ENCODE measurements at regions not wholly inside any gene's neighbourhood (a gene's known extent, or its start where the extent isn't known, plus 50 kb on each side); places are given as distances from the start of the nearest gene placed in this dataset.

- Histone ChIP-seq H4K20me1 (ENCODE audit: insufficient read depth) (no peaks in the 10 kb centered on the region), H3K4me2 (no peak overlapping the region), H3K4me1 (ENCODE audit: low read depth, poor library complexity, severe bottlenecking) (no peaks in the 10 kb centered on the region), H2AFZ (ENCODE audit: low read depth) (no peak overlapping the region), H3K27ac (no peak overlapping the region), H3K4me3 (IDR thresholded peaks at IDR 0.05; ENCODE audit: insufficient read depth, low read depth, low read length) (no peak overlapping the region), H3K36me3 (ENCODE audit: insufficient read depth) (no peaks in the 10 kb centered on the region), H3K9ac (no peak overlapping the region), H3K27me3 (ENCODE audit: insufficient read depth, low read depth) (peaks cover 85% of the 10 kb centered on the region), H3K79me2 (ENCODE audit: insufficient read depth, low read depth) (no peaks in the 10 kb centered on the region)
- no peak for TF ChIP-seq CTCF (conservative IDR thresholded peaks at IDR 0.05; ENCODE audit: low read depth, low read length)
Observed at GRCh38 chr16:85365120-85365519, 248.0 kb upstream of the GSE1 start.

- H3K79me2 ChIP-seq (ENCODE audit: insufficient read depth, low read depth), result no peaks in the 10 kb centered on the region
Observed at GRCh38 chr16:85366031-85366763, 246.9 kb upstream of the GSE1 start.

GRCh38 chr16:85367485-85367884 lies 245.6 kb upstream of the GSE1 start:
- Histone ChIP-seq H3K36me3 (ENCODE audit: insufficient read depth) (no peaks in the 10 kb centered on the region), H3K27ac (no peak overlapping the region)
- TF ChIP-seq CTCF (conservative IDR thresholded peaks at IDR 0.05; ENCODE audit: low read depth, low read length), result no peak

More at GRCh38 chr16:85366031-85366763, 246.9 kb upstream of the GSE1 start:
- Histone ChIP-seq H3K4me2 (no peak overlapping the region), H3K36me3 (ENCODE audit: insufficient read depth) (no peaks in the 10 kb centered on the region), H3K27me3 (ENCODE audit: insufficient read depth, low read depth) (peaks cover 78% of the 10 kb centered on the region), H4K20me1 (ENCODE audit: insufficient read depth) (no peaks in the 10 kb centered on the region), H3K4me3 (IDR thresholded peaks at IDR 0.05; ENCODE audit: insufficient read depth, low read depth, low read length) (no peak overlapping the region), H3K4me1 (ENCODE audit: low read depth, poor library complexity, severe bottlenecking) (no peaks in the 10 kb centered on the region), H3K9ac (no peak overlapping the region), H3K27ac (no peak overlapping the region), H2AFZ (ENCODE audit: low read depth) (no peak overlapping the region)
- TF ChIP-seq CTCF (conservative IDR thresholded peaks at IDR 0.05; ENCODE audit: low read depth, low read length), result no peak

GRCh38 chr16:85369060-85369459 lies 244.1 kb upstream of the GSE1 start:
- Histone ChIP-seq H3K4me2 (no peak overlapping the region), H3K9ac (no peak overlapping the region), H3K79me2 (ENCODE audit: insufficient read depth, low read depth) (no peaks in the 10 kb centered on the region), H3K27ac (no peak overlapping the region), H3K36me3 (ENCODE audit: insufficient read depth) (no peaks in the 10 kb centered on the region), H3K4me3 (IDR thresholded peaks at IDR 0.05; ENCODE audit: insufficient read depth, low read depth, low read length) (no peak overlapping the region), H4K20me1 (ENCODE audit: insufficient read depth) (no peaks in the 10 kb centered on the region), H2AFZ (ENCODE audit: low read depth) (no peak overlapping the region), H3K27me3 (ENCODE audit: insufficient read depth, low read depth) (peaks cover 66% of the 10 kb centered on the region), H3K4me1 (ENCODE audit: low read depth, poor library complexity, severe bottlenecking) (no peaks in the 10 kb centered on the region)
- TF ChIP-seq CTCF (conservative IDR thresholded peaks at IDR 0.05; ENCODE audit: low read depth, low read length), result no peak

More at GRCh38 chr16:85367485-85367884, 245.6 kb upstream of the GSE1 start:
- no peak overlapping the region for H3K4me2 ChIP-seq
- no peak overlapping the region for H3K9ac ChIP-seq
- H3K4me3 ChIP-seq (IDR thresholded peaks at IDR 0.05; ENCODE audit: insufficient read depth, low read depth, low read length), result no peak overlapping the region
- H3K4me1 ChIP-seq (ENCODE audit: low read depth, poor library complexity, severe bottlenecking), result no peaks in the 10 kb centered on the region
- peaks cover 75% of the 10 kb centered on the region for H3K27me3 ChIP-seq (ENCODE audit: insufficient read depth, low read depth)
- H4K20me1 ChIP-seq (ENCODE audit: insufficient read depth), result no peaks in the 10 kb centered on the region
- H3K79me2 ChIP-seq (ENCODE audit: insufficient read depth, low read depth), result no peaks in the 10 kb centered on the region
- H2AFZ ChIP-seq (ENCODE audit: low read depth), result no peak overlapping the region

All from KMS-11 (cell line).